Muscle layer of colon (tissue), 2 donors: ENCODE measurements at regions not wholly inside any gene's neighbourhood (a gene's known extent, or its start where the extent isn't known, plus 50 kb on each side); places are given as distances from the start of the nearest gene placed in this dataset.
"Not testable (repeated sequence)": the region's sequence is repeated elsewhere in the genome, so short reads cannot be mapped to it uniquely, and the experiment has no call there.

ENCODE experiments used
- H3K27ac ChIP-seq: one replicate; pipeline ENCODE4 v1.7.0; 2013; ENCODE audit warnings: low read depth, mild to moderate bottlenecking, low read length, moderate library complexity
- H3K27me3 ChIP-seq, 2 donors: one replicate each; pipeline ENCODE4 v1.7.0; 2013; ENCODE audit warnings: low read length in 2 of 2, mild to moderate bottlenecking in 2 of 2; ENCODE audit not compliant: insufficient read depth in 2 of 2, control insufficient read depth in 1 of 2
- H3K36me3 ChIP-seq: one replicate; pipeline ENCODE4 v1.7.0; 2013; ENCODE audit warnings: mild to moderate bottlenecking, low read length; ENCODE audit not compliant: insufficient read depth
- H3K4me1 ChIP-seq: one replicate; pipeline ENCODE4 v1.7.0; 2013; ENCODE audit warnings: mild to moderate bottlenecking, low read length; ENCODE audit not compliant: insufficient read depth
- H3K4me3 ChIP-seq, 2 donors: one replicate each; pipeline ENCODE4 v1.7.0; 2013; ENCODE audit warnings: low read length in 2 of 2, low read depth in 1 of 2, mild to moderate bottlenecking in 1 of 2, moderate library complexity in 1 of 2
- H3K9ac ChIP-seq: one replicate; pipeline ENCODE4 v1.7.0; 2013; ENCODE audit warnings: low read length
- H3K9me3 ChIP-seq: one replicate; pipeline ENCODE4 v1.7.0; 2013; ENCODE audit warnings: mild to moderate bottlenecking, low read length
- donor health status: abdominal sarcoma.
- donor health status: Adenocarcinoma of cecum.

GRCh38 chr10:7108141-7108540 lies 302.7 kb downstream of the SFMBT2 start:
- Histone ChIP-seq H3K27ac (no peak overlapping the region), H3K4me3 (no peak overlapping the region), H3K36me3 (no peaks in the 10 kb centered on the region)

GRCh38 chr10:7107285-7107684 lies 303.5 kb downstream of the SFMBT2 start:
- Histone ChIP-seq H3K9me3 (no peaks in the 10 kb centered on the region), H3K9ac (no peak overlapping the region), H3K4me3 (no peak overlapping the region), H3K36me3 (no peaks in the 10 kb centered on the region), H3K27ac (no peak overlapping the region), H3K27me3 (no peaks in the 10 kb centered on the region), H3K4me1 (no peaks in the 10 kb centered on the region)

More at GRCh38 chr10:7108141-7108540, 302.7 kb downstream of the SFMBT2 start:
- no peaks in the 10 kb centered on the region for H3K4me1 ChIP-seq
- no peaks in the 10 kb centered on the region for H3K27me3 ChIP-seq
- H3K9me3 ChIP-seq = no peaks in the 10 kb centered on the region
- H3K9ac ChIP-seq = no peak overlapping the region

GRCh38 chr10:7104379-7104778 lies 306.5 kb downstream of the SFMBT2 start:
- not testable (repeated sequence) for H3K27ac ChIP-seq, H3K4me3 ChIP-seq, H3K9ac ChIP-seq, H3K36me3 ChIP-seq, H3K4me1 ChIP-seq, H3K9me3 ChIP-seq, H3K27me3 ChIP-seq

GRCh38 chr10:7102557-7103349 lies 308.1 kb downstream of the SFMBT2 start:
- H3K4me1 ChIP-seq = peaks cover 4% of the 10 kb centered on the region
- no peak overlapping the region for H3K27ac ChIP-seq
- no peaks in the 10 kb centered on the region for H3K9me3 ChIP-seq
- H3K9ac ChIP-seq = no peak overlapping the region
- no peak overlapping the region for H3K4me3 ChIP-seq
- H3K27me3 ChIP-seq = no peaks in the 10 kb centered on the region
- no peaks in the 10 kb centered on the region for H3K36me3 ChIP-seq

- H3K9me3 ChIP-seq = no peaks in the 10 kb centered on the region
- H3K4me1 ChIP-seq = peaks cover 4% of the 10 kb centered on the region
- H3K36me3 ChIP-seq = no peaks in the 10 kb centered on the region
- H3K27ac ChIP-seq = no peak overlapping the region
- H3K4me3 ChIP-seq = no peak overlapping the region
- H3K27me3 ChIP-seq = no peaks in the 10 kb centered on the region
- H3K9ac ChIP-seq = no peak overlapping the region
Measured at GRCh38 chr10:7102084-7102483, 308.8 kb downstream of the SFMBT2 start.

GRCh38 chr10:7101451-7101850 lies 309.4 kb downstream of the SFMBT2 start:
- no peak overlapping the region for H3K4me3 ChIP-seq
- peaks cover 4% of the 10 kb centered on the region for H3K4me1 ChIP-seq
- no peak overlapping the region for H3K9ac ChIP-seq
- no peaks in the 10 kb centered on the region for H3K9me3 ChIP-seq
- no peak overlapping the region for H3K27ac ChIP-seq
- no peaks in the 10 kb centered on the region for H3K27me3 ChIP-seq
- H3K36me3 ChIP-seq = no peaks in the 10 kb centered on the region

- Histone ChIP-seq H3K27ac (no peak overlapping the region), H3K4me3 (no peak overlapping the region), H3K9me3 (no peaks in the 10 kb centered on the region)
Measured at GRCh38 chr10:7100032-7100702, 310.7 kb downstream of the SFMBT2 start.

GRCh38 chr10:7098160-7098762 lies 312.6 kb downstream of the SFMBT2 start:
- H3K36me3 ChIP-seq = no peaks in the 10 kb centered on the region
- no peaks in the 10 kb centered on the region for H3K27me3 ChIP-seq

More at GRCh38 chr10:7100032-7100702, 310.7 kb downstream of the SFMBT2 start:
- Histone ChIP-seq H3K4me1 (peaks cover 4% of the 10 kb centered on the region), H3K36me3 (no peaks in the 10 kb centered on the region), H3K9ac (no peak overlapping the region), H3K27me3 (no peaks in the 10 kb centered on the region)

GRCh38 chr10:7094781-7095180 lies 316.1 kb downstream of the SFMBT2 start:
- Histone ChIP-seq H3K27ac (no peak overlapping the region), H3K36me3 (no peaks in the 10 kb centered on the region)

More at GRCh38 chr10:7098160-7098762, 312.6 kb downstream of the SFMBT2 start:
- Histone ChIP-seq H3K4me3 (no peak overlapping the region), H3K9ac (no peak overlapping the region), H3K27ac (no peak overlapping the region), H3K4me1 (peaks cover 4% of the 10 kb centered on the region), H3K9me3 (no peaks in the 10 kb centered on the region)

GRCh38 chr10:7093368-7093767 lies 317.5 kb downstream of the SFMBT2 start:
- H3K9me3 ChIP-seq = no peaks in the 10 kb centered on the region
- no peaks in the 10 kb centered on the region for H3K27me3 ChIP-seq
- H3K4me1 ChIP-seq = peaks cover 17% of the 10 kb centered on the region
- no peak overlapping the region for H3K9ac ChIP-seq
- no peaks in the 10 kb centered on the region for H3K36me3 ChIP-seq
- no peak overlapping the region for H3K27ac ChIP-seq
- H3K4me3 ChIP-seq = no peak overlapping the region

More at GRCh38 chr10:7094781-7095180, 316.1 kb downstream of the SFMBT2 start:
- H3K4me3 ChIP-seq = no peak overlapping the region
- no peaks in the 10 kb centered on the region for H3K27me3 ChIP-seq
- no peaks in the 10 kb centered on the region for H3K9me3 ChIP-seq
- peaks cover 16% of the 10 kb centered on the region for H3K4me1 ChIP-seq
- no peak overlapping the region for H3K9ac ChIP-seq

- no peaks in the 10 kb centered on the region for H3K9me3 ChIP-seq
- peaks cover 17% of the 10 kb centered on the region for H3K4me1 ChIP-seq
- H3K36me3 ChIP-seq = no peaks in the 10 kb centered on the region
- H3K27me3 ChIP-seq = no peaks in the 10 kb centered on the region
- H3K27ac ChIP-seq = no peak overlapping the region
- H3K9ac ChIP-seq = no peak overlapping the region
- no peak overlapping the region for H3K4me3 ChIP-seq
Measured at GRCh38 chr10:7092603-7093002, 318.2 kb downstream of the SFMBT2 start.
